K562 (cell line): ENCODE measurements at regions not wholly inside any gene's neighbourhood (a gene's known extent, or its start where the extent isn't known, plus 50 kb on each side); places are given as distances from the start of the nearest gene placed in this dataset.

ENCODE experiments used
- ATAC-seq: fragments of 200-7000 bp; cut with Tn5 transposase; 3 replicates; pipeline ENCODE4 v1.9.1; 2020; ENCODE audit warnings: moderate library complexity
- BruUV-seq: library from RNA; stranded (reverse); fragments of 400-500 nt; replicated peaks from 2 replicates; lab custom pipeline; 2021; lab: Mats Ljungman, UMichigan
- CTCF ChIA-PET: fragments of 300-600 bp; formaldehyde crosslinking; extraction: SDS; loops from one replicate; lab custom pipeline; 2021; ENCODE audit warnings: low intra/inter-chr PET ratio; lab: Yijun Ruan, JAX
- POLR2A ChIA-PET: fragments of 300-600, 350-650 bp; sonication (Branson Sonifier 250); formaldehyde crosslinking; extraction: SDS; loops from one replicate; lab custom pipeline; 2021; ENCODE audit warnings: antibody characterized with exemption, inconsistent platforms; lab: Yijun Ruan, JAX
- DNase-seq, 4 experiments: peaks; one replicate each; pipeline versions ENCODE4 v3.0.0 to v3.0.0-alpha.2; 2011 to 2018; ENCODE audit warnings: low spot score in 3 of 4, mixed read lengths in 3 of 4; ENCODE audit errors: extremely low read depth in 1 of 4
- FAIRE-seq: peaks from 2 replicates; lab custom pipeline; 2011; peaks lifted over from hg19 to GRCh38; lab: Jason Lieb, UNC
- H2AFZ ChIP-seq: 2 replicates; pipeline ENCODE4 v1.6.0; 2011; ENCODE audit warnings: low read depth, low read length, control low read depth, inconsistent platforms
- H3K27ac ChIP-seq: fragments of 200-600 bp; 3 replicates; pipeline ENCODE4 v1.8.0; 2011; ENCODE audit warnings: low read depth, mild to moderate bottlenecking, control low read depth, inconsistent platforms, low read length, moderate library complexity, mixed read lengths; ENCODE audit errors: extremely low read depth
- H3K27me3 ChIP-seq, 2 experiments: fragments of 300-600 bp in 1 of 2; 2 replicates in 1 of 2; 3 replicates in 1 of 2; pipeline versions ENCODE4 v1.6.0 to v1.8.0; 2011; ENCODE audit warnings: inconsistent platforms in 2 of 2, low read length in 2 of 2, mild to moderate bottlenecking in 1 of 2, mixed read lengths in 1 of 2, moderate library complexity in 1 of 2; ENCODE audit not compliant: control insufficient read depth in 2 of 2, insufficient read depth in 2 of 2
- H3K36me3 ChIP-seq: fragments of 300-600 bp; 3 replicates; pipeline ENCODE4 v1.8.0; 2011; ENCODE audit warnings: mild to moderate bottlenecking, low read length, inconsistent platforms; ENCODE audit not compliant: control insufficient read depth, insufficient read depth
- H3K4me1 ChIP-seq, 2 experiments: fragments of 200-600 bp in 1 of 2; replicated peaks in 1 of 2; 2 replicates in 1 of 2; 3 replicates in 1 of 2; pipeline versions ENCODE4 v1.5.1 to v1.8.0; 2011; ENCODE audit warnings: inconsistent platforms in 2 of 2, low read length in 2 of 2, mild to moderate bottlenecking in 1 of 2, mixed read lengths in 1 of 2, moderate library complexity in 1 of 2; ENCODE audit not compliant: control insufficient read depth in 2 of 2, insufficient read depth in 2 of 2
- H3K4me2 ChIP-seq: 2 replicates; pipeline ENCODE4 v1.6.1; 2011; ENCODE audit warnings: low read length, control low read depth, inconsistent platforms, mixed read lengths; ENCODE audit not compliant: insufficient read depth
- H3K4me3 ChIP-seq: fragments of 200-600 bp; sonication (generic), shearing (Covaris generic); 2 replicates; pipeline ENCODE4 v1.5.1; 2016; ENCODE audit warnings: control low read depth, inconsistent platforms
- H3K79me2 ChIP-seq: fragments of 200-600 bp; 3 replicates; pipeline ENCODE4 v1.8.0; 2011; ENCODE audit warnings: low read length, inconsistent platforms; ENCODE audit not compliant: control insufficient read depth, insufficient read depth
- H3K9ac ChIP-seq, 2 experiments: 2 replicates each; pipeline versions ENCODE4 v1.6.0 to v1.6.1; 2011; ENCODE audit warnings: low read depth in 2 of 2, low read length in 2 of 2, control low read depth in 1 of 2, inconsistent platforms in 1 of 2, mild to moderate bottlenecking in 1 of 2, mixed read lengths in 1 of 2; ENCODE audit not compliant: insufficient read depth in 1 of 2
- H3K9me1 ChIP-seq: one replicate; pipeline ENCODE4 v1.6.0; 2011; ENCODE audit warnings: inconsistent platforms, mild to moderate bottlenecking, low read length, moderate library complexity; ENCODE audit not compliant: control insufficient read depth, insufficient read depth
- H3K9me3 ChIP-seq: replicated peaks from 2 replicates; pipeline ENCODE4 v1.5.1; 2011; ENCODE audit warnings: low read depth, low read length, inconsistent platforms; ENCODE audit not compliant: control insufficient read depth, insufficient read depth
- H4K20me1 ChIP-seq: replicated peaks from 2 replicates; pipeline ENCODE4 v1.6.1; 2011; ENCODE audit warnings: low read length, inconsistent platforms, mixed read lengths; ENCODE audit not compliant: control insufficient read depth, insufficient read depth
- IRF1 ChIP-seq: sonication (generic); formaldehyde crosslinking; IDR thresholded peaks from 2 replicates; pipeline ENCODE4 v1.8.0; 2022; ENCODE audit warnings: missing genetic modification reagents, mild to moderate bottlenecking, borderline replicate concordance
- MEF2A ChIP-seq: IDR thresholded peaks from 2 replicates; pipeline ENCODE4 v1.6.1; 2011; ENCODE audit warnings: low read depth, mild to moderate bottlenecking, low read length, moderate library complexity; ENCODE audit not compliant: control insufficient read depth
- RERE ChIP-seq: sonication (generic); formaldehyde crosslinking; IDR thresholded peaks from 2 replicates; pipeline ENCODE4 v1.8.0; 2023; ENCODE audit warnings: missing genetic modification reagents, mild to moderate bottlenecking, borderline replicate concordance
- STAT5B ChIP-seq: fragments of 250-450 bp; sonication (Bioruptor Pico); IDR thresholded peaks from 2 replicates; pipeline ENCODE4 v1.8.0; 2021; ENCODE audit warnings: mild to moderate bottlenecking, inconsistent platforms
- ZNF239 ChIP-seq: fragments of 250-450 bp; sonication (Bioruptor Pico); IDR thresholded peaks from 2 replicates; pipeline ENCODE4 v1.4.0; 2020; ENCODE audit warnings: mild to moderate bottlenecking
- ZNF395 ChIP-seq: fragments of 200-800 bp; sonication (Bioruptor generic); IDR thresholded peaks from 2 replicates; pipeline ENCODE4 v1.6.1; 2017; ENCODE audit warnings: missing genetic modification characterization, missing compliant biosample characterization
- ZNF707 ChIP-seq: fragments of 250-450 bp; sonication (Bioruptor Pico); conservative IDR thresholded peaks from 2 replicates; pipeline ENCODE4 v1.8.0; 2022; ENCODE audit warnings: inconsistent platforms, mild to moderate bottlenecking, moderate library complexity
- ZNF764 ChIP-seq: fragments of 250-450 bp; sonication (Bioruptor Pico); IDR thresholded peaks from 2 replicates; pipeline ENCODE4 v1.4.0; 2020; ENCODE audit warnings: low read depth, mild to moderate bottlenecking, moderate library complexity
- WGBS: fragments of 100-300 bp; shearing (Covaris generic); methylation state at CpG from one replicate; pipeline ENCODE4 v1.1.6; 2016; ENCODE audit warnings: low coverage, mixed read lengths; ENCODE audit not compliant: insufficient coverage; ENCODE audit errors: missing lambda C conversion rate; 5-methylcytosine and 5-hydroxymethylcytosine counted together
- in situ Hi-C: fragments of 300-500 bp; cut with MboI; formaldehyde crosslinking; loops from 4 replicates; pipeline ENCODE4 v1.15.0; 2018; ENCODE audit warnings: inconsistent platforms, mixed read lengths
- intact Hi-C: fragments of 100-400 bp; cut with micrococcal nuclease; formaldehyde crosslinking; loops from 2 replicates; pipeline ENCODE4 v1.14.2; 2022

GRCh38 chr4:24662056-24662455 is 77.7 kb upstream of the DHX15 start:
- 0% methylated on average over 3 of the region's 6 CpGs for WGBS
- Histone ChIP-seq H2AFZ (no peak overlapping the region), H3K4me1 (no peaks in the 10 kb centered on the region), H3K27ac (no peak overlapping the region), H3K27me3 (peaks cover 0 to 7% of the 10 kb centered on the region in 2 experiments; a peak in 1 of 5 replicates), H3K9me1 (no peaks in the 10 kb centered on the region), H4K20me1 (no peaks in the 10 kb centered on the region), H3K79me2 (no peaks in the 10 kb centered on the region), H3K4me2 (no peak overlapping the region), H3K36me3 (no peaks in the 10 kb centered on the region), H3K9ac (no peak overlapping the region), H3K9me3 (no peaks in the 10 kb centered on the region), H3K4me3 (no peak overlapping the region)
- TF ChIP-seq MEF2A (no peak), ZNF707 (CRISPR knock-in tag) (no peak)
- BruUV-seq: no TSS peak
- in situ Hi-C loops (no loop called here), intact Hi-C loops (no loop called here)
- ChIA-PET POLR2A (interaction anchor here (0.6 kb wide), 1 partner anchor 13 kb away, joined by 3 read pairs; no protein-coding TSS in a partner anchor), CTCF (no interaction called here)
- FAIRE-seq (no peak), DNase-seq (no peak), ATAC-seq (no peak)

- ATAC-seq: no peak
- no peaks in the 10 kb centered on the region for H3K36me3 ChIP-seq
- FAIRE-seq: no peak
- POLR2A ChIA-PET: interaction anchor here (0.7 kb wide), 1 partner anchor 11 kb away, joined by 3 read pairs; no protein-coding TSS in a partner anchor
- no TSS peak for BruUV-seq
- in situ Hi-C loops: no loop called here
- no peak overlapping the region for H3K4me2 ChIP-seq
- peaks cover 0 to 7% of the 10 kb centered on the region in 2 experiments; a peak in 1 of 5 replicates for H3K27me3 ChIP-seq
- H2AFZ ChIP-seq: no peak overlapping the region
- no peaks in the 10 kb centered on the region for H4K20me1 ChIP-seq
- no peak overlapping the region for H3K4me3 ChIP-seq
- DNase-seq: no peak
- intact Hi-C loops: no loop called here
- CTCF ChIA-PET: no interaction called here
- H3K9me3 ChIP-seq: no peaks in the 10 kb centered on the region
- no peak overlapping the region for H3K27ac ChIP-seq
- H3K4me1 ChIP-seq: no peaks in the 10 kb centered on the region
- WGBS: 0% methylated on average over 2 of the region's 2 CpGs
- no peaks in the 10 kb centered on the region for H3K9me1 ChIP-seq
- no peaks in the 10 kb centered on the region for H3K79me2 ChIP-seq
- TF ChIP-seq STAT5B (CRISPR knock-in tag) (no peak), RERE (no peak), ZNF764 (CRISPR knock-in tag) (no peak), ZNF395 (CRISPR knock-in tag) (no peak), ZNF239 (no peak), IRF1 (CRISPR knock-in tag) (no peak)
- TF ChIP-seq, all 486 proteins: peak for 0
- H3K9ac ChIP-seq: no peak overlapping the region
Observed at GRCh38 chr4:24662542-24662941, 78.2 kb upstream of the DHX15 start.
